H1 (cell line): ENCODE measurements at regions not wholly inside any gene's neighbourhood (a gene's known extent, or its start where the extent isn't known, plus 50 kb on each side); places are given as distances from the start of the nearest gene placed in this dataset.

Experiments
- CTCF ChIA-PET: fragments of 300-600 bp; sonication (Branson Sonifier 250); formaldehyde crosslinking; loops from one replicate; lab custom pipeline; 2021; ENCODE audit not compliant: partially characterized antibody; lab: Charles Lee
- POLR2A ChIA-PET: fragments of 300-600 bp; sonication (Branson Sonifier 250); formaldehyde crosslinking; loops from one replicate; lab custom pipeline; 2021; ENCODE audit warnings: inconsistent platforms; ENCODE audit not compliant: partially characterized antibody; lab: Charles Lee
- DNase-seq, 2 experiments: peaks; one replicate each; pipeline versions ENCODE4 v3.0.0 to v3.0.0-alpha.2; 2010 to 2022; ENCODE audit warnings: low spot score in 2 of 2, low read depth in 1 of 2, mixed read lengths in 1 of 2
- FAIRE-seq: peaks from 2 replicates; lab custom pipeline; 2011; peaks lifted over from hg19 to GRCh38; lab: Jason Lieb, UNC
- H2AFZ ChIP-seq: 2 replicates; pipeline ENCODE4 v1.8.1; 2012; ENCODE audit warnings: low read length, inconsistent platforms
- H2AK5ac ChIP-seq: 2 replicates; pipeline ENCODE4 v1.6.1; 2013; ENCODE audit warnings: low read depth, low read length
- H2BK120ac ChIP-seq: replicated peaks from 2 replicates; pipeline ENCODE3; 2013; ENCODE audit warnings: low read depth, low read length, inconsistent platforms
- H2BK12ac ChIP-seq: 2 replicates; pipeline ENCODE4 v1.6.1; 2013; ENCODE audit warnings: low read depth, low read length
- H2BK15ac ChIP-seq: 2 replicates; pipeline ENCODE4 v1.6.1; 2013; ENCODE audit warnings: low read length
- H2BK20ac ChIP-seq: 2 replicates; pipeline ENCODE4 v1.6.1; 2013; ENCODE audit warnings: low read length
- H2BK5ac ChIP-seq: 2 replicates; pipeline ENCODE4 v1.6.1; 2013; ENCODE audit warnings: low read depth, low read length
- H3K14ac ChIP-seq: 2 replicates; pipeline ENCODE4 v1.6.1; 2013; ENCODE audit warnings: inconsistent platforms; ENCODE audit not compliant: insufficient read length
- H3K18ac ChIP-seq: 2 replicates; pipeline ENCODE4 v1.6.1; 2013; ENCODE audit warnings: low read length; ENCODE audit errors: extremely low read depth
- H3K23ac ChIP-seq: 2 replicates; pipeline ENCODE4 v1.6.1; 2013; ENCODE audit warnings: inconsistent platforms; ENCODE audit not compliant: insufficient read length
- H3K23me2 ChIP-seq: 2 replicates; pipeline ENCODE4 v1.6.1; 2013; ENCODE audit warnings: low read depth, low read length
- H3K27ac ChIP-seq: 2 replicates; pipeline ENCODE4 v1.6.1; 2011; ENCODE audit warnings: low read depth, low read length, inconsistent platforms
- H3K27me3 ChIP-seq, 4 experiments: replicated peaks in 1 of 4; 1 replicate in 1 of 4; 2 replicates in 3 of 4; pipeline versions ENCODE4 v1.6.1 to v1.8.1; 2011 to 2013; ENCODE audit warnings: low read length in 3 of 4, mild to moderate bottlenecking in 3 of 4, inconsistent platforms in 2 of 4, mixed read lengths in 2 of 4, moderate library complexity in 1 of 4; ENCODE audit not compliant: control insufficient read depth in 3 of 4, insufficient read depth in 3 of 4; ENCODE audit errors: extremely low read depth in 1 of 4
- H3K36me3 ChIP-seq, 4 experiments: 2 replicates each; pipeline versions ENCODE4 v1.6.1 to v1.8.1; 2011 to 2013; ENCODE audit warnings: mild to moderate bottlenecking in 4 of 4, low read length in 3 of 4, moderate library complexity in 2 of 4, control low read depth in 1 of 4, inconsistent platforms in 1 of 4; ENCODE audit not compliant: insufficient read depth in 4 of 4, control insufficient read depth in 2 of 4
- H3K4ac ChIP-seq: replicated peaks from 2 replicates; pipeline ENCODE3; 2013; ENCODE audit warnings: low read length, low read depth, mixed read lengths, inconsistent platforms; ENCODE audit not compliant: insufficient read length
- H3K4me1 ChIP-seq, 4 experiments: replicated peaks in 1 of 4; 1 replicate in 1 of 4; 2 replicates in 3 of 4; pipeline versions ENCODE4 v1.6.1 to v1.8.1; 2011 to 2013; ENCODE audit warnings: low read length in 3 of 4, inconsistent platforms in 2 of 4, mixed read lengths in 1 of 4; ENCODE audit not compliant: insufficient read depth in 4 of 4, control insufficient read depth in 3 of 4
- H3K4me2 ChIP-seq, 2 experiments: 2 replicates each; pipeline versions ENCODE4 v1.6.1 to v1.8.1; 2011 to 2013; ENCODE audit warnings: low read depth in 2 of 2, low read length in 2 of 2, control low read depth in 1 of 2, inconsistent platforms in 1 of 2, mild to moderate bottlenecking in 1 of 2; ENCODE audit not compliant: insufficient read depth in 1 of 2
- H3K4me3 ChIP-seq, 4 experiments: fragments of 200-600, 300-600 bp in 1 of 4; sonication (generic), shearing (Covaris generic), sonication (Bioruptor Twin) in 1 of 4; 2 replicates each; pipeline versions ENCODE4 v1.5.1 to v1.8.1; 2011 to 2016; ENCODE audit warnings: low read length in 4 of 4, low read depth in 3 of 4, control low read depth in 2 of 4, inconsistent platforms in 2 of 4, mild to moderate bottlenecking in 2 of 4, mixed read lengths in 1 of 4, moderate library complexity in 1 of 4; ENCODE audit not compliant: insufficient read depth in 2 of 4; ENCODE audit errors: extremely low read depth in 1 of 4
- H3K56ac ChIP-seq: replicated peaks from 2 replicates; pipeline ENCODE3; 2013; ENCODE audit warnings: low read depth, mild to moderate bottlenecking, mixed read lengths, low read length, inconsistent platforms; ENCODE audit not compliant: insufficient read length
- H3K79me1 ChIP-seq: 2 replicates; pipeline ENCODE4 v1.6.1; 2013; ENCODE audit warnings: low read depth, low read length, control low read depth
- H3K79me2 ChIP-seq, 2 experiments: 2 replicates each; pipeline versions ENCODE4 v1.6.1 to v1.8.1; 2012 to 2013; ENCODE audit warnings: low read length in 2 of 2, mild to moderate bottlenecking in 2 of 2, inconsistent platforms in 1 of 2; ENCODE audit not compliant: insufficient read depth in 2 of 2, control insufficient read depth in 1 of 2
- H3K9ac ChIP-seq, 4 experiments: replicated peaks in 1 of 4; 1 replicate in 1 of 4; 2 replicates in 3 of 4; pipeline versions ENCODE4 v1.6.1 to v1.8.1; 2011 to 2013; ENCODE audit warnings: low read depth in 3 of 4, low read length in 3 of 4, control low read depth in 2 of 4, mild to moderate bottlenecking in 2 of 4, moderate library complexity in 2 of 4, inconsistent platforms in 1 of 4; ENCODE audit errors: extremely low read depth in 1 of 4
- H3K9me3 ChIP-seq, 2 experiments: 2 replicates each; pipeline versions ENCODE4 v1.6.1 to v1.8.1; 2012 to 2013; ENCODE audit warnings: mild to moderate bottlenecking in 2 of 2, moderate library complexity in 2 of 2, control low read depth in 1 of 2, inconsistent platforms in 1 of 2, low read depth in 1 of 2, low read length in 1 of 2, mixed read lengths in 1 of 2; ENCODE audit not compliant: insufficient read depth in 2 of 2
- H4K20me1 ChIP-seq, 2 experiments: replicated peaks in 1 of 2; 2 replicates each; pipeline versions ENCODE3 to v1.8.1; 2011 to 2013; ENCODE audit warnings: inconsistent platforms in 2 of 2, low read length in 2 of 2, mild to moderate bottlenecking in 1 of 2; ENCODE audit not compliant: insufficient read depth in 2 of 2, control insufficient read depth in 1 of 2
- H4K5ac ChIP-seq: 2 replicates; pipeline ENCODE4 v1.6.1; 2013; ENCODE audit warnings: low read length, low read depth, mixed read lengths, inconsistent platforms; ENCODE audit not compliant: insufficient read length
- H4K8ac ChIP-seq: 2 replicates; pipeline ENCODE4 v1.8.0; 2013; ENCODE audit warnings: mild to moderate bottlenecking, moderate library complexity, low read length, inconsistent platforms; ENCODE audit not compliant: insufficient read depth; ENCODE audit errors: extremely low read depth
- H4K91ac ChIP-seq: replicated peaks from 2 replicates; pipeline ENCODE3; 2013; ENCODE audit warnings: low read length, mixed read lengths, inconsistent platforms; ENCODE audit not compliant: insufficient read length
- ATF2 ChIP-seq: IDR thresholded peaks from 2 replicates; pipeline ENCODE4 v1.6.1; 2012; ENCODE audit warnings: low read length, inconsistent platforms
- BACH1 ChIP-seq: IDR thresholded peaks from 2 replicates; pipeline ENCODE4 v1.6.1; 2012; ENCODE audit warnings: low read length, improper control_type of control experiment
- MAX ChIP-seq: IDR thresholded peaks from 2 replicates; pipeline ENCODE4 v1.6.1; 2012; ENCODE audit warnings: inconsistent platforms
- POU5F1 ChIP-seq: IDR thresholded peaks from 2 replicates; pipeline ENCODE4 v1.6.1; 2011; ENCODE audit warnings: low read depth, mild to moderate bottlenecking, low read length, moderate library complexity
- RNF2 ChIP-seq: fragments of 200-900, 300-1000 bp; sonication (generic); IDR thresholded peaks from 2 replicates; pipeline ENCODE4 v1.7.1; 2016; ENCODE audit warnings: borderline replicate concordance, low read depth, mild to moderate bottlenecking, antibody characterized with exemption, low read length; ENCODE audit not compliant: poor library complexity, severe bottlenecking; ENCODE audit errors: missing control alignments
- TEAD4 ChIP-seq: IDR thresholded peaks from 2 replicates; pipeline ENCODE4 v1.6.1; 2012; ENCODE audit warnings: low read depth, low read length, inconsistent platforms, mixed read lengths
- WGBS, 2 experiments: shearing (Covaris generic) in 1 of 2; methylation state at CpG; one replicate each; pipeline versions ENCODE4 v1.1.6 to v1.1.7; 2013 to 2015; ENCODE audit warnings: low lambda C conversion rate in 2 of 2, mixed read lengths in 2 of 2, inconsistent platforms in 1 of 2, low coverage in 1 of 2, missing lambda C conversion rate in 1 of 2; ENCODE audit not compliant: insufficient replicate concordance in 2 of 2, insufficient coverage in 1 of 2, insufficient read length in 1 of 2; ENCODE audit errors: extremely low coverage in 1 of 2, missing lambda C conversion rate in 1 of 2; 5-methylcytosine and 5-hydroxymethylcytosine counted together

GRCh38 chr6:156308604-156309003, 468.6 kb upstream of the ARID1B start:
- Histone ChIP-seq H3K4me2 (no peak overlapping the region), H3K4ac (no peak overlapping the region), H3K4me3 (no peak overlapping the region), H4K91ac (no peak overlapping the region), H3K18ac (no peak overlapping the region), H2BK20ac (no peak overlapping the region), H3K9me3 (no peaks in the 10 kb centered on the region; a peak in 1 of 4 replicates), H3K27me3 (no peaks in the 10 kb centered on the region), H3K79me1 (no peaks in the 10 kb centered on the region), H3K23me2 (no peaks in the 10 kb centered on the region), H3K56ac (no peak overlapping the region), H3K79me2 (no peaks in the 10 kb centered on the region), H3K9ac (no peak overlapping the region), H3K36me3 (no peaks in the 10 kb centered on the region; a peak in 1 of 8 replicates), H2AK5ac (no peak overlapping the region), H3K23ac (no peak overlapping the region), H3K14ac (no peak overlapping the region), H4K8ac (no peak overlapping the region), H3K4me1 (no peaks in the 10 kb centered on the region), H2BK120ac (no peak overlapping the region), H4K5ac (no peak overlapping the region), H2BK5ac (no peak overlapping the region), H2AFZ (no peak overlapping the region), H3K27ac (no peak overlapping the region), H2BK12ac (no peak overlapping the region), H4K20me1 (no peaks in the 10 kb centered on the region), H2BK15ac (no peak overlapping the region)
- CTCF ChIA-PET, result interaction anchor here (0.9 to 2.7 kb wide), 2 partner anchors 16 to 51 kb away, joined by 3 to 8 read pairs; no protein-coding TSS in a partner anchor
- DNase-seq (no peak), FAIRE-seq (no peak)
- POLR2A ChIA-PET, result no interaction called here
- no peak for TF ChIP-seq RNF2
- TF ChIP-seq MAX, result no peak
- no peak for TF ChIP-seq POU5F1
- no peak for TF ChIP-seq BACH1
- TF ChIP-seq TEAD4, result no peak
- no peak for TF ChIP-seq ATF2
- 74% methylated on average over 3 of the region's 3 CpGs; no CpG with 5 or more reads in 1 of the 2 experiments for WGBS, 2 experiments
